ENCODE measurements at regions not wholly inside any gene's neighbourhood (a gene's known extent, or its start where the extent isn't known, plus 50 kb on each side); places are given as distances from the start of the nearest gene placed in this dataset.

- TF ChIP-seq, protein P1, sequence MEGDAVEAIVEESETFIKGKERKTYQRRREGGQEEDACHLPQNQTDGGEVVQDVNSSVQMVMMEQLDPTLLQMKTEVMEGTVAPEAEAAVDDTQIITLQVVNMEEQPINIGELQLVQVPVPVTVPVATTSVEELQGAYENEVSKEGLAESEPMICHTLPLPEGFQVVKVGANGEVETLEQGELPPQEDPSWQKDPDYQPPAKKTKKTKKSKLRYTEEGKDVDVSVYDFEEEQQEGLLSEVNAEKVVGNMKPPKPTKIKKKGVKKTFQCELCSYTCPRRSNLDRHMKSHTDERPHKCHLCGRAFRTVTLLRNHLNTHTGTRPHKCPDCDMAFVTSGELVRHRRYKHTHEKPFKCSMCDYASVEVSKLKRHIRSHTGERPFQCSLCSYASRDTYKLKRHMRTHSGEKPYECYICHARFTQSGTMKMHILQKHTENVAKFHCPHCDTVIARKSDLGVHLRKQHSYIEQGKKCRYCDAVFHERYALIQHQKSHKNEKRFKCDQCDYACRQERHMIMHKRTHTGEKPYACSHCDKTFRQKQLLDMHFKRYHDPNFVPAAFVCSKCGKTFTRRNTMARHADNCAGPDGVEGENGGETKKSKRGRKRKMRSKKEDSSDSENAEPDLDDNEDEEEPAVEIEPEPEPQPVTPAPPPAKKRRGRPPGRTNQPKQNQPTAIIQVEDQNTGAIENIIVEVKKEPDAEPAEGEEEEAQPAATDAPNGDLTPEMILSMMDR (IDR thresholded peaks at IDR 0.05) = no peak
- no peak for TF ChIP-seq POLR2A (IDR thresholded peaks at IDR 0.05)
Measured at GRCh38 chr3:137324114-137324513, 366.3 kb downstream of the IL20RB start.
